RWPE2 (cell line): ENCODE measurements at regions not wholly inside any gene's neighbourhood (a gene's known extent, or its start where the extent isn't known, plus 50 kb on each side); places are given as distances from the start of the nearest gene placed in this dataset.

Experiments used
- ATAC-seq: fragments of 200-7000 bp; cut with Tn5 transposase; 3 replicates; pipeline ENCODE4 v1.9.1; 2021; ENCODE audit warnings: low read depth
- DNase-seq: peaks from one replicate; pipeline ENCODE4 v3.0.0-alpha.2; 2020; ENCODE audit warnings: low spot score
- H3K27ac ChIP-seq: fragments of 450-650 bp; 2 replicates; pipeline ENCODE4 v1.5.1; 2017; ENCODE audit warnings: mild to moderate bottlenecking; ENCODE audit not compliant: poor library complexity, severe bottlenecking
- H3K27me3 ChIP-seq: fragments of 250-450 bp; sonication (Bioruptor Pico); 2 replicates; pipeline ENCODE4 v1.5.1; 2021; ENCODE audit warnings: mild to moderate bottlenecking, moderate library complexity; ENCODE audit not compliant: insufficient read depth, poor library complexity, severe bottlenecking
- H3K36me3 ChIP-seq: fragments of 250-450 bp; sonication (Bioruptor Pico); 2 replicates; pipeline ENCODE4 v1.5.1; 2020; ENCODE audit warnings: low read depth, mild to moderate bottlenecking, moderate library complexity
- H3K4me1 ChIP-seq: fragments of 250-450 bp; sonication (Bioruptor Pico); 2 replicates; pipeline ENCODE4 v1.5.1; 2021; ENCODE audit warnings: mild to moderate bottlenecking, moderate library complexity; ENCODE audit not compliant: insufficient read depth, poor library complexity, severe bottlenecking
- H3K4me3 ChIP-seq: fragments of 250-450 bp; sonication (Bioruptor Pico); 2 replicates; pipeline ENCODE4 v1.5.1; 2021; ENCODE audit warnings: mild to moderate bottlenecking, moderate library complexity; ENCODE audit not compliant: severe bottlenecking
- H3K9me3 ChIP-seq: fragments of 250-450 bp; sonication (Bioruptor Pico); 2 replicates; pipeline ENCODE4 v1.5.1; 2021; ENCODE audit warnings: mild to moderate bottlenecking, moderate library complexity; ENCODE audit not compliant: severe bottlenecking
- TF ChIP-seq, protein P1 (sequence below): fragments of 450-650 bp; IDR thresholded peaks from one replicate; pipeline ENCODE4 v1.5.1; 2017; ENCODE audit warnings: mild to moderate bottlenecking, moderate library complexity; ENCODE audit not compliant: poor library complexity, severe bottlenecking

- H3K4me3 ChIP-seq = no peak overlapping the region
- no peak overlapping the region for H3K27ac ChIP-seq
- H3K36me3 ChIP-seq = no peaks in the 10 kb centered on the region
- DNase-seq (no peak), ATAC-seq (no peak)
- no peaks in the 10 kb centered on the region for H3K9me3 ChIP-seq
- no peaks in the 10 kb centered on the region for H3K27me3 ChIP-seq
- peaks cover 16% of the 10 kb centered on the region for H3K4me1 ChIP-seq
- TF ChIP-seq, protein P1, sequence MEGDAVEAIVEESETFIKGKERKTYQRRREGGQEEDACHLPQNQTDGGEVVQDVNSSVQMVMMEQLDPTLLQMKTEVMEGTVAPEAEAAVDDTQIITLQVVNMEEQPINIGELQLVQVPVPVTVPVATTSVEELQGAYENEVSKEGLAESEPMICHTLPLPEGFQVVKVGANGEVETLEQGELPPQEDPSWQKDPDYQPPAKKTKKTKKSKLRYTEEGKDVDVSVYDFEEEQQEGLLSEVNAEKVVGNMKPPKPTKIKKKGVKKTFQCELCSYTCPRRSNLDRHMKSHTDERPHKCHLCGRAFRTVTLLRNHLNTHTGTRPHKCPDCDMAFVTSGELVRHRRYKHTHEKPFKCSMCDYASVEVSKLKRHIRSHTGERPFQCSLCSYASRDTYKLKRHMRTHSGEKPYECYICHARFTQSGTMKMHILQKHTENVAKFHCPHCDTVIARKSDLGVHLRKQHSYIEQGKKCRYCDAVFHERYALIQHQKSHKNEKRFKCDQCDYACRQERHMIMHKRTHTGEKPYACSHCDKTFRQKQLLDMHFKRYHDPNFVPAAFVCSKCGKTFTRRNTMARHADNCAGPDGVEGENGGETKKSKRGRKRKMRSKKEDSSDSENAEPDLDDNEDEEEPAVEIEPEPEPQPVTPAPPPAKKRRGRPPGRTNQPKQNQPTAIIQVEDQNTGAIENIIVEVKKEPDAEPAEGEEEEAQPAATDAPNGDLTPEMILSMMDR = no peak
Measured at GRCh38 chr7:106566672-106567071, 94.3 kb downstream of the CCDC71L start.

GRCh38 chr7:106566196-106566595 is 94.8 kb downstream of the CCDC71L start:
- Histone ChIP-seq H3K4me1 (peaks cover 16% of the 10 kb centered on the region), H3K27ac (no peak overlapping the region), H3K4me3 (no peak overlapping the region), H3K36me3 (no peaks in the 10 kb centered on the region), H3K9me3 (no peaks in the 10 kb centered on the region), H3K27me3 (no peaks in the 10 kb centered on the region)
- DNase-seq (no peak), ATAC-seq (no peak)
- TF ChIP-seq, protein P1 = no peak

DNA sequence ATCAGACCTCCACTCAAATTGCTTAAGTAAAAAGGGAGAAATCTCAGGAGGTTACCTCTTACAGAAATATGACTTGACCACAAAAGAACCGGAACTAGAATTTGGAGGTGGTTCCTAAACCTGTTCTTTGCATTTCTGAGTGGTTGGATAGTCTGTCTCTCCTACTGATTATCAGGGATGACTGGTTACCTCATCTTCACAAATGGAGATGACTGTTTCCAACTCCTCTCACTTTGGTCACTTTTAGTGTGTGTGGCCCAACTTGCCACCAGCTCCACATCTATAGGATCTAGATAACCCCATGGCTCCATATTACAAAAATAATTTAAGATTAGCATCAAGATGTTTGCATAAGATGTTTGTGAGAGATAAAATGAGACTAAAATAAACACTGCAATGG is 95.5 kb downstream of the CCDC71L start:
- DNase-seq (no peak), ATAC-seq (no peak)
- H3K9me3 ChIP-seq = no peaks in the 10 kb centered on the region
- H3K27me3 ChIP-seq = no peaks in the 10 kb centered on the region
- TF ChIP-seq, protein P1 = no peak
- no peak overlapping the region for H3K27ac ChIP-seq
- H3K4me1 ChIP-seq = peaks cover 16% of the 10 kb centered on the region
- H3K36me3 ChIP-seq = no peaks in the 10 kb centered on the region
- no peak overlapping the region for H3K4me3 ChIP-seq

- H3K4me3 ChIP-seq = no peak overlapping the region
- no peaks in the 10 kb centered on the region for H3K27me3 ChIP-seq
- H3K36me3 ChIP-seq = no peaks in the 10 kb centered on the region
- TF ChIP-seq, protein P1 = no peak
- H3K27ac ChIP-seq = no peak overlapping the region
- DNase-seq (no peak), ATAC-seq (peak; percentile 51; the same call in 2 of the 3 replicates)
- no peaks in the 10 kb centered on the region for H3K9me3 ChIP-seq
- peaks cover 6% of the 10 kb centered on the region for H3K4me1 ChIP-seq
Measured at GRCh38 chr7:106563466-106564150, 97.3 kb downstream of the CCDC71L start.

GRCh38 chr7:106562711-106563366 is 98.1 kb downstream of the CCDC71L start:
- Histone ChIP-seq H3K27ac (no peak overlapping the region), H3K36me3 (no peaks in the 10 kb centered on the region), H3K27me3 (no peaks in the 10 kb centered on the region), H3K4me1 (no peaks in the 10 kb centered on the region), H3K9me3 (no peaks in the 10 kb centered on the region), H3K4me3 (no peak overlapping the region)
- TF ChIP-seq, protein P1 = no peak
- DNase-seq = no peak
- ATAC-seq = no peak
